ENCODE measurements at regions not wholly inside any gene's neighbourhood (a gene's known extent, or its start where the extent isn't known, plus 50 kb on each side); places are given as distances from the start of the nearest gene placed in this dataset.

DNA sequence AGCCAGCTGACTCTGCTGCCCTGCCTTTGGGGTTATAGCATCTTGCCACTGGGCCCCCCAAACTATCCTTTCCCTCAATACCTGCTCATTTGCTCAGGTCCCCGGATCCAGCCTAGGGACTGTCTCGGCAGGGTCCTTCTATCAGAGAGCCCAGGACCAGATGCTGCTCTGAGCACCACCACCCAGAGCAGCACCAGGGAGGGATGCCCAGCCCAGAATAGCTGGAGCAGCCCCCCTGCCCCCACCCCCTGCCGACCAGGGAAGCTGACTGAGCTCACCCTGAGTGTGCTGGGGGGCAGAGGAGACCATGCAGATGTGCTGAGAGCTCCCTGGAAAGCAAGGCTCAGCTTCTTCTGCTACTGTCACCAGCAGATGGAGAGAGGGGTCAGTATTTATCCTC, 103.6 kb upstream of the IGSF1 start:
- no peak overlapping the region for H3K27ac ChIP-seq
- WGBS, 2 donors = 66% methylated on average over 3 of the region's 3 CpGs
- no peaks in the 10 kb centered on the region for H3K4me1 ChIP-seq
- peaks cover 0 to 6% (median 0%) of the 10 kb centered on the region in 4 donors for H3K27me3 ChIP-seq
- no peaks in the 10 kb centered on the region for H3K36me3 ChIP-seq
- intact Hi-C loops (cut with DNase I) = no loop called here
- FAIRE-seq = no peak
- TF ChIP-seq, protein P1, sequence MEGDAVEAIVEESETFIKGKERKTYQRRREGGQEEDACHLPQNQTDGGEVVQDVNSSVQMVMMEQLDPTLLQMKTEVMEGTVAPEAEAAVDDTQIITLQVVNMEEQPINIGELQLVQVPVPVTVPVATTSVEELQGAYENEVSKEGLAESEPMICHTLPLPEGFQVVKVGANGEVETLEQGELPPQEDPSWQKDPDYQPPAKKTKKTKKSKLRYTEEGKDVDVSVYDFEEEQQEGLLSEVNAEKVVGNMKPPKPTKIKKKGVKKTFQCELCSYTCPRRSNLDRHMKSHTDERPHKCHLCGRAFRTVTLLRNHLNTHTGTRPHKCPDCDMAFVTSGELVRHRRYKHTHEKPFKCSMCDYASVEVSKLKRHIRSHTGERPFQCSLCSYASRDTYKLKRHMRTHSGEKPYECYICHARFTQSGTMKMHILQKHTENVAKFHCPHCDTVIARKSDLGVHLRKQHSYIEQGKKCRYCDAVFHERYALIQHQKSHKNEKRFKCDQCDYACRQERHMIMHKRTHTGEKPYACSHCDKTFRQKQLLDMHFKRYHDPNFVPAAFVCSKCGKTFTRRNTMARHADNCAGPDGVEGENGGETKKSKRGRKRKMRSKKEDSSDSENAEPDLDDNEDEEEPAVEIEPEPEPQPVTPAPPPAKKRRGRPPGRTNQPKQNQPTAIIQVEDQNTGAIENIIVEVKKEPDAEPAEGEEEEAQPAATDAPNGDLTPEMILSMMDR (IDR thresholded peaks at IDR 0.05) = no peak
- H3K4me3 ChIP-seq = no peak overlapping the region
- no peak for ATAC-seq
- no peaks in the 10 kb centered on the region for H3K9me3 ChIP-seq
- DNase-seq = no peak

DNA sequence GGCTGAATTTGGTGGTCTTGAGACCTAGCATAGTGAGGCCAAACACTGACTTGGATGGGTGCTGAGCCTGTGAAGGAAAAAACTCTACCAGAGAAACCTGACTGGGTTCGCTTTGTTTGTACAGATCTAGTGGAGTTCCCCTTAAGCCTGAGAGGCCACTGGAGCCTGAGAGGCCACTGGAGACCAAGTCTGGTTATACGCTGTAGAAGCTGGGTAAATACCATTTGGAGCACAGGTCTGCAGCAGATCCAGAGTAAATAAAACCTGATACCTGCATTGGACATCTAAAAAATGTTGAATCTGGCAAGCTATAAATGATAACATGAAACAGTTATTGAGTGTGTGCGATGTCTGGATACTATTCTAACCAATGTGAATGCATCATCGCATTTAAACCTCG, 104.3 kb upstream of the IGSF1 start:
- Histone ChIP-seq H3K36me3 (no peaks in the 10 kb centered on the region), H3K9me3 (no peaks in the 10 kb centered on the region), H3K4me3 (no peak overlapping the region), H3K4me1 (no peaks in the 10 kb centered on the region), H3K27me3 (peaks cover 0 to 6% (median 0%) of the 10 kb centered on the region in 4 donors), H3K27ac (no peak overlapping the region)
- ATAC-seq = no peak
- FAIRE-seq = no peak
- DNase-seq = no peak
- TF ChIP-seq, protein P1 (IDR thresholded peaks at IDR 0.05) = no peak
- WGBS, 2 donors = 42 to 59% methylated on average over 5 of the region's 5 CpGs
- intact Hi-C loops (cut with DNase I) = no loop called here

DNA sequence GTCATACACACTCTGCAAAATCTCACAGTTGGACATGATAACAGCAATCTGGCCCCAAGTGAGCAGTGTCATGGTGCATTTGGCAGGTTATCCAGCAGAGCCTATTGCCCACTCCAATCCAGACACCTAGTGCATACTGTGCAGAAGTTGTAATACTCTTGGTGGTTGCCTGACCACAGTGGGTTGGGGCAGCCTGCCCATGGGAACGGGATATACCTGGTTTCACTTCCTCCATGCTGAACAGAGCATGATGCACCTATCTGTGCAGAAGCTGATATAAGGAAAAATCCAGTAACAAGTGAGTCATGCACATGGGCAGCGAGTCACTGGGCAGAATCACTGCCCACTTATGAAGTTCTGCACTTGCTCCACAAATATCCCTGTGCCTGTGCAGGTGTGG, 105.3 kb upstream of the IGSF1 start:
- Histone ChIP-seq H3K4me3 (no peak overlapping the region), H3K4me1 (no peaks in the 10 kb centered on the region), H3K36me3 (no peaks in the 10 kb centered on the region), H3K27ac (no peak overlapping the region), H3K9me3 (no peaks in the 10 kb centered on the region), H3K27me3 (peaks cover 0 to 6% (median 0%) of the 10 kb centered on the region in 4 donors)
- FAIRE-seq = no peak
- no peak for DNase-seq
- ATAC-seq = no peak
- 51 to 85% methylated on average over 2 of the region's 2 CpGs for WGBS, 2 donors
- intact Hi-C loops (cut with DNase I) = no loop called here
- TF ChIP-seq, protein P1 (IDR thresholded peaks at IDR 0.05) = no peak

DNA sequence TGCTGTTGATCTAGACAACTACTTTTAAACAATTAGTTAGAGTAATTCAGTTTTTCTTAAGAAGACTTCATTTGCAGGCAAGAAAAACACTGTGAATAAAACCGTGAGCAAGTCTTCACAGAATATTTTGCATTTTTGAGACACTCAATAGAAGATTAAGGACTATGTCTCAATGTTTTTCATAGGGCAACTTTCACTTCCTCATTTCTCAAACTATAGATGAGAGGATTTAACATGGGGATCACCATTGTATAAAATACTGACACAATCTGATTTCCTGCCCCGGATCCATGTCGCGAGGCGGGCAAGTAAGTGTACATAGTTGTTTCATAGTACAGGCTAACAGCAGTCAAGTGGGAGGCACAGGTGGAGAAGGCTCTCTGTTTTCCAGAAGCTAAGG, 108.8 kb upstream of the IGSF1 start:
- Histone ChIP-seq H3K27ac (no peak overlapping the region), H3K9me3 (no peaks in the 10 kb centered on the region), H3K27me3 (peaks cover 0 to 12% (median 0%) of the 10 kb centered on the region in 4 donors), H3K36me3 (no peaks in the 10 kb centered on the region), H3K4me1 (no peaks in the 10 kb centered on the region), H3K4me3 (no peak overlapping the region)
- FAIRE-seq (no peak), DNase-seq (no peak), ATAC-seq (no peak)
- intact Hi-C loops (cut with DNase I) = no loop called here
- WGBS, 2 donors = 85 to 87% methylated on average over 5 of the region's 5 CpGs
- TF ChIP-seq, protein P1 (IDR thresholded peaks at IDR 0.05) = no peak

DNA sequence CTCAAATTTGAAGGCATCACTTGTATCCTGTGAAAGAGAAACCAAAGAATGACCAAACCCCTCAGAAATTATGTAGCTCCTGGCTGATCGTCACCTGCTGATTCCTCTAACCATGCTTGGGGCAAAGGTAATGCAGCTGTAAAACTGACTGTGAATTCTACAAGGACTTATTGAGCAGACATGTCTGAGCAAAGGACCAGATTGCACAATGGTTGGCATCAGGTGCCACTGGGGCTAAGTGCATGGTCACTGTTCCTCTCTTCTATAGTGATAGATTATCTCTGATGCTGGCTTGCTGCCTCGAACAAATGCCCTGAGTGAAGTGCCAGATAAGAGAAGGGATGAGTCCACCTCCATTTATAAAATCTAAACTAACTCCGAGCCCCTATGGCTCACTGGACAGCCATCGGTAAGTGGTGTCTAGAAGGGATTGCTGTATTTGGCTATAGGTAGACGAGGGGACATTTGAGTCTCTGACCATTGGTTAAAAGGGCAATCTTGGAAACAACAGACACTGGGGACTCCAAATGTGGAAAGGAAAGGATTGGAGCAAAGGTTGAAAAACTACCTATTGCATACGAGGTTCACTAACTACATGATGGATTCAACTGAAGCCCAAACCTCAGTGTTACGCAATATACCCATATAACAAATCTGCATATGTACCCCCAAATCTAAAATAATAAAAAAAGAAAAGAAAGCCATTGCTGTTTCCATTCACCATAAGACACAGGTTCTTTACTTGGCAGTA, 110.7 kb upstream of the IGSF1 start:
- H3K9me3 ChIP-seq = no peaks in the 10 kb centered on the region
- FAIRE-seq (no peak), DNase-seq (no peak), ATAC-seq (no peak)
- no peak overlapping the region for H3K4me3 ChIP-seq
- TF ChIP-seq, protein P1 (IDR thresholded peaks at IDR 0.05) = no peak
- H3K36me3 ChIP-seq = no peaks in the 10 kb centered on the region
- 64 to 77% methylated on average over 7 of the region's 7 CpGs for WGBS, 2 donors
- no peaks in the 10 kb centered on the region for H3K4me1 ChIP-seq
- intact Hi-C loops (cut with DNase I) = no loop called here
- peaks cover 0 to 12% (median 0%) of the 10 kb centered on the region in 4 donors for H3K27me3 ChIP-seq
- no peak overlapping the region for H3K27ac ChIP-seq
